GM12865 (cell line): ENCODE measurements at regions not wholly inside any gene's neighbourhood (a gene's known extent, or its start where the extent isn't known, plus 50 kb on each side); places are given as distances from the start of the nearest gene placed in this dataset.

ENCODE experiments used
- DNase-seq: peaks from one replicate; pipeline ENCODE4 v3.0.0; 2010; ENCODE audit warnings: low read depth
- H3K4me3 ChIP-seq: 2 replicates; pipeline ENCODE4 v1.5.1; 2011; ENCODE audit warnings: mild to moderate bottlenecking, low read depth, low read length, control low read depth
- TF ChIP-seq, protein P1 (sequence below): IDR thresholded peaks from 2 replicates; pipeline ENCODE4 v1.5.1; 2011; ENCODE audit warnings: low read length, control low read depth, low read depth, inconsistent platforms; ENCODE audit not compliant: insufficient read depth; ENCODE audit errors: missing control alignments

DNA sequence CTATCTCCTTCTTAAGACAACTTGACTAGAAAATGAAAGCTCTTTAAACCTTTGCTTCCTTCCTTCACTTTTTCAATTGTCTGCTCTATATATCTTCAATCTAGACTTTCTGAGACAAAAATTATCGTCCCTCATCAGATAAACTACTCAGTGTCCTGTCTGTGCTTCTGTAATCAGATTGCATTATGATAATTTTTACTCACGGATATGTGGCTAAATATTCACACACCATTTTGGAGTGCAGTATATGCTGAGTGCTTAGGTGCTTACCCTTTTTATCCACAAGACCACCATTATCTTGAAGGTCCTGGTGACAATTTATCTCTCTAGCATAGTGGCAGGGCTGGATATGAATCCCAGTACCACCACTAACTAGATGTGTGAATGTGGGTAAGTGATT is 1012.3 kb downstream of the TUSC7 start:
- no peak overlapping the region for H3K4me3 ChIP-seq
- no peak for DNase-seq
- TF ChIP-seq, protein P1, sequence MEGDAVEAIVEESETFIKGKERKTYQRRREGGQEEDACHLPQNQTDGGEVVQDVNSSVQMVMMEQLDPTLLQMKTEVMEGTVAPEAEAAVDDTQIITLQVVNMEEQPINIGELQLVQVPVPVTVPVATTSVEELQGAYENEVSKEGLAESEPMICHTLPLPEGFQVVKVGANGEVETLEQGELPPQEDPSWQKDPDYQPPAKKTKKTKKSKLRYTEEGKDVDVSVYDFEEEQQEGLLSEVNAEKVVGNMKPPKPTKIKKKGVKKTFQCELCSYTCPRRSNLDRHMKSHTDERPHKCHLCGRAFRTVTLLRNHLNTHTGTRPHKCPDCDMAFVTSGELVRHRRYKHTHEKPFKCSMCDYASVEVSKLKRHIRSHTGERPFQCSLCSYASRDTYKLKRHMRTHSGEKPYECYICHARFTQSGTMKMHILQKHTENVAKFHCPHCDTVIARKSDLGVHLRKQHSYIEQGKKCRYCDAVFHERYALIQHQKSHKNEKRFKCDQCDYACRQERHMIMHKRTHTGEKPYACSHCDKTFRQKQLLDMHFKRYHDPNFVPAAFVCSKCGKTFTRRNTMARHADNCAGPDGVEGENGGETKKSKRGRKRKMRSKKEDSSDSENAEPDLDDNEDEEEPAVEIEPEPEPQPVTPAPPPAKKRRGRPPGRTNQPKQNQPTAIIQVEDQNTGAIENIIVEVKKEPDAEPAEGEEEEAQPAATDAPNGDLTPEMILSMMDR = no peak

DNA sequence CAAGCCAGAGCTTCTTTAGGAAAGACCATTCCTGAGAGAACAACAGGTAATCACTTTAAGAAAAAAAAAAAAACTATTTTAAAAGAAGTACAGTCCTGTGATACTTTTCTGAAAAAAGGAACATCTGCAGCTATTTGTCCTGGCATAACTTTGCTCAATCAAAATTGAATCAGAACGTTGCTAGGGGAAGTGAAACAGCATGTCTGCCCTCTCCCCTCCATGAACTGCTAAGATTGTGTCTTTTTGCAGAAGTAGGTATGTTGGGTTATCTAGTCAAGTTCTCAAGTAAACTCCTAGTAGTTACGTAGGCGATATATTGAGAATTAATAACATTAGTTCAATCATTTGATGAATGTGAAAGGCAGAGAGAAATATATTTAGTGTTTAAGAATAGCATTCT is 1013.3 kb downstream of the TUSC7 start:
- H3K4me3 ChIP-seq = no peak overlapping the region
- DNase-seq = peak; percentile 14
- TF ChIP-seq, protein P1 = no peak

DNA sequence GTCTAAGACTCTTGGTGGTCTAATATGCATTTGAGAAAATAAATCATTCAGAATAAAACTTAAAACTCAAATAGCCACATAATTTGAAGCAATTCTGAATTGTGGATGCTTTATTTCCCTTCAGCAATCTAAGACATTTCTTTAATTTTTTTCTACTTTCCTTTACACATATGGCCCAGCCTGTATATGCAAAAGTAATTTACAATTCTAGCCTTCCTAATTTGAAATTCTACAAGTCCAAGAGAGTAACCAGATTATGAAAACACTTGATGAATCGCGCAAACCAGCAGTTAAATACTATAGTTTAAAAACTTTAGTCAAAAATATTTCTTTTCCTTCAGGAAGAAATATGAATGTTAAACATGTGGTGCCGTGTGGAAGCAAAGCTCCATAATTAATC is 1014.2 kb downstream of the TUSC7 start:
- TF ChIP-seq, protein P1 = no peak
- no peak for DNase-seq
- no peak overlapping the region for H3K4me3 ChIP-seq

DNA sequence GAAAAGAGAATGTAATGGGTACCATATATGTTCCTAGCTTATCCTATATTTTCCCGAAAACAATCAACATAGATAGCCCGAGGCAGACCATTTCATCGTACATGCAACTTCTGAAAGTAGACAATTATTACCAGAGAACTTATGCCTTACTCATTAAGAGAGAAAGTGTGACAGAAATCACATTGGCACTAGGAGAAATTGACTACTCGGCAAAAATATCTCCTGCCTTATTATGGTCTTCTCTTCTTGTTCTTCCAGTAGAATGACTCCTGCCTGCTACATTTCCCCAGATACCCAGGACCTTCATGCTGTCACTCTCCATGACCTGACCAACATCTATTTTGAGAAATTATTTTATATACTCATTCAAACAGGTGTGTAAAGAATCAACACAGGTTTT is 1015.7 kb downstream of the TUSC7 start:
- no peak for DNase-seq
- TF ChIP-seq, protein P1 = no peak
- no peak overlapping the region for H3K4me3 ChIP-seq

DNA sequence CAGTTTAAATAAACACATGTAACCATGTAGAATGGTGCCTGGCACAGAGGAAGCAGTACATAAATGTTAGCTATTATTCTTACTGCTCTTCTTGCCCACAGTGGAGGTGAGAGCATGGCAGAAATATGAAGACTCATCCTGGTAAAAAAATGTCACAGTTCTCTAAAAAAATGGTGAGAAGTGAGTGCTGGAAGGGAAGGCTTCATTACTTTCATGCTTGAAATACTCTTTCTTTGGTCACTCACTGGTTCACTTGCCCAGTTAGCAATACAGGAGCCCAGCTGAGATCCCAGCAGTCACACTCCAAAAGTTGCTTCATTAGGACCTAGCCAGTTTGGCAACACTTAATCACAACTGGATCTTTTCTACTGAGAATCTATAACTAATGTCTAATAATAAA is 1017.2 kb downstream of the TUSC7 start:
- H3K4me3 ChIP-seq = no peak overlapping the region
- TF ChIP-seq, protein P1 = no peak
- DNase-seq = no peak

DNA sequence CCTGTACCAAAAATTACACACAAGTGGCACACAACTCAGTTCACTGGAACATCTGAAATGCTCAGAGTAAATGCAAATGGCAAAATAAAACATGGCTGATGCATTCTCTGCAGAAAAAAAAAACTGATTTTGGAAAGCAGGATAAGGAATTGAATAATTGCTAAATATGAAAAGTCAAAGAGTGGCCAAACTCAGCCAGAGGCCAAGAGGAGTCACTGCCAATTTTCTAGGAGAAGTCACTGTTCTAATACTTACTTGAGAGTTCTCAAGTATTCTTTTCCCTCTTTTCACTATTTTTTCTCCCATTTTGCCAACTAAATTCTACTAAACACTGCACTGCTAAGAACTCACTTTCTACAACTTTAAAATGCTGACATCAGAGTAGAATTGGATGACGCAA is 1018.6 kb downstream of the TUSC7 start:
- TF ChIP-seq, protein P1 = no peak
- DNase-seq = no peak
- H3K4me3 ChIP-seq = no peak overlapping the region

DNA sequence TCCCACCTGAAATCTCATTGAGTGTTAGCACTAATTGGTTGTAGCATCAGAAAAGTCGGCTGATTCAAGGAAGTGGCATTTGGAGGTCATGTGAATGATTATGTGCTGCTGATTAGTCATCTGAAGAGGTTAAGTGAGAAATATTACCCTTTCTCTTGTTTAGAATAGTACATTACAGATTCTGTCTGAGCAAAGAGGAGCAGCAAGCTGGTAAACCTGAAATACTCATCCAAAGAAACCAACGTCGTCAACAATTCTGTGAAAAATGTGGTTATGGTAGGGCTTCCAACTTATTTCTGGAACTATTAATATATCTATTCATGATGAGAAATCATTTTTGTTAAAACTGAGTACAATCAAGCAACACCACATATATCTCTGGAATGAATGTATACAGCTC is 1024.9 kb downstream of the TUSC7 start:
- no peak for DNase-seq
- TF ChIP-seq, protein P1 = no peak
- no peak overlapping the region for H3K4me3 ChIP-seq
